HG03457 (cell line): ENCODE measurements at regions not wholly inside any gene's neighbourhood (a gene's known extent, or its start where the extent isn't known, plus 50 kb on each side); places are given as distances from the start of the nearest gene placed in this dataset.
"Not testable (repeated sequence)": the region's sequence is repeated elsewhere in the genome, so short reads cannot be mapped to it uniquely, and the experiment has no call there.

ENCODE experiments used
- ATAC-seq: cut with Tn5 transposase; IDR thresholded peaks from one replicate; pipeline ENCODE4 v1.9.1; 2021; ENCODE audit warnings: moderate number of reproducible peaks; ENCODE audit not compliant: unreplicated experiment

DNA sequence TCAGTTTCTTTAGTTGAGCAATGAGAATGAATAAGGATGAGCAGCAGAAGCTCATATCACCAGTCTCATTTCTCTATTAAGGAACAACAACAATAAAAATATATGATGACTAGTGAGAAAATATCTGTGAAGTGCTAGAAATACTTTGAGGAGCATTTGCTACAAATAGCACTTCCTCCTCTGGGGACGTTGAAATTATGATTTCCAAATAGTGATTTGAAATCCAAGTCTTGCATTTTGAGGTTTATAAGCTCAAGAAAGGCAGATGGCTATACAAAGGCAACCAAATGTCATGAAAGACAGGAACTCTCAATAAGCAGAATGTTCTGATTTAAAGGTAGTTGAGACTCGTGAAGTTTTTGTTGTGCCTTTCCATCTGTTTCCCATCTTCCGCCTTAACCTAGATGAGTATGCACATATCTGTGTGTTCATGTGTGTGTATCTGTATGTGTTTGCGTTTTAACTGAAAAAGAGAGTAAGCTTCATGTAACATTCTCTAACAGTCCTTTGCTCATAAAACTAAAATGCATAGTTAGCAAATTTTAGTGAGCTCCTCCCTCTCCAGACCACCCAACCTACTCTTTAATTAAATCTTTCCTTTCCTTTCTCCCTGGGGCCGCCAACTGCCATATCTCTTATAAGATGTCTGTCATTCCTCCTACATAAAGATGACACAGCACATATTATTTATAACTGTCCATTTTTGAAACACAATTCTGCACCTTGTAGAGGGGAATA lies 222.6 kb upstream of the RASGEF1B start:
- ATAC-seq = no peak

DNA sequence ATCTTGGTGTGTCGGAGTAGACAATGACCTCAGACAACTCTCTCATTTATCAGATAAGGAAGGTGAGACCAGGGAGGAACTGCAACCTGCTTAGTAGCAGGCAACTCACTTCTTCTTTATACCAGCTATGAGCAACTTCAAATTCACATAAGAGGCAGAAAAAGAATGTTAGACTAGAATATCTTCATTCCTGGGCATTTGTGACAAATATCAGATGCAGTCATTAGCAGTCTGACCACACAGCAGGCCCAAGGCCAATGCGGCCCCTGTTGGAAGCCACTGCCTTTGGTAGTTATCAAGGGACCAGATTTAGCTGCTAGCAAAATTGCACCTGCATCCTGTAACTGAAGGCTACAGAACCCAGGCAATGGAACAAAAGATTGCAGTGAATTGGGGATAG lies 219.2 kb upstream of the RASGEF1B start:
- ATAC-seq = no peak

DNA sequence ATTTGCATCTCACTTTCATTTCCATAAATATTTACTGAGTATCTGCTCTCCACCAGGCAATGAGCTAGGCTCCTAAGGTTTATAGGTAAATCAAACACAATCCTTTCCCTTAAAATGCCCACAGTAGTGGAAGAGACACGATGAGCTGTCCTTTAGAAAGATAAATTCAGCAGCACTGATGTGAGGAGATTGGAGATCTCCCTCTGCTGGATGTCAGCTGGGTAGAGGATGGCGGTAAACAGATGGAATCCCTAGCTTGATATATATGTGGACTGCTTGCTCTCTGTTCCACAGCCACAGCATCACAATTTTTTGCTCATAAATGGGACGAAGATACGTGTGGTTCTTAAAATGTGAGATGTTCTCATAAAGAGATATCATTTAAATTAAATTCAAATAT lies 216.4 kb upstream of the RASGEF1B start:
- ATAC-seq = no peak

DNA sequence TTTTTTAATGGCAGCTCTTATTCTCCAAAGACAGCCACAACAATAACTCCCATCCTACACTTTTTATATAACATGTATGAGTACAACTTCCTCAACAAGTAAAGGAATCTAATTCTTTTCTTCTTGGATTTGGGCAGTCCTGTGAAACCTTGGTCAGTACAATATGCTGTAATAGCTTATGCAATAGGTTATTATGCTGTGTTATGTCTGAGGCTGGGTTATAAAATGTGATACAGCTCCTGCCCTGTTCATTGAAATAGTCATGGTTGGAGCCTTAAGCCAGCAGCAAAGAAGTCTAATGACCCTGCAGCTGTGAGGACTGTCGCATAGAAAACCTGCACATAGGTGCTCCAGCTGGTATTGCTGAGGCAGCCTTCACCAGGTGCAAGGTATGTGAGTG lies 215.8 kb upstream of the RASGEF1B start:
- no peak for ATAC-seq

DNA sequence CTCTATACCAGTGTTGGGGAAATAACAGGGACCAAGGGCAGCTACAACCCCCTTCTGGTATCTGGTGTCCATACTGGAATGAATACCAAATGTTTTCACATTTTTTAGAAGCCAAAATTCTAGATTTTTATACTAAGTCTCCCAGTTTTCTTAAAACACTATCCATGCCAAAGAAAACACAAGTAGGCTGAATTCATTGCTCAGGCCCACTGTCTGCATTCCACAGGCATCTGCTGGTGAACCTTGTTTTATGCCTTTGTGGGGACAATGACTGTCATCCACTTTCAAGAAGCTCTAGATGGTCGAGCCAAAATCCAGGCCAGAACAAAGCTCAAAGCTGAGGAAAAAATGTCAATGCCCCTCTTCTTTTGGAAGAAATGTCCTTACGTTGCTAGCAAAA lies 213.4 kb upstream of the RASGEF1B start:
- ATAC-seq = no peak

DNA sequence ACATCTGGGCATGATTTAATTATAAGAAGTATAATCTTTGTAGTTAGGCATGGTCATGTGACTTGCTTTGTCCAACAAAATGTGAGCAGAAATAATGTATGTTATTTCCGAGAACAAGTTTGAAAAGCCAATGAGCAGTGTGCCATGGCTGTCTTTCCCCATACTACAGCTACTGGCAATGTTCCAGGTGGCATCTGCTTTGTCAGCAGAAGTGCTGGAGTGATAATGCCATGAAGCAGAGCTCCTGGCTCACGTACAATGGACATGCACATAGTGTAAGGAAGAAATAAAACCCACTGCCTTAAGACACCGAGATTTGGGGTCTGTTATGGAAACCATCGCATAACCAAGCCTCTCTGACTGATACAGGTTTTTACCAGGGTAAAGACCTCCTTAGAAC lies 212.6 kb upstream of the RASGEF1B start:
- no peak for ATAC-seq

DNA sequence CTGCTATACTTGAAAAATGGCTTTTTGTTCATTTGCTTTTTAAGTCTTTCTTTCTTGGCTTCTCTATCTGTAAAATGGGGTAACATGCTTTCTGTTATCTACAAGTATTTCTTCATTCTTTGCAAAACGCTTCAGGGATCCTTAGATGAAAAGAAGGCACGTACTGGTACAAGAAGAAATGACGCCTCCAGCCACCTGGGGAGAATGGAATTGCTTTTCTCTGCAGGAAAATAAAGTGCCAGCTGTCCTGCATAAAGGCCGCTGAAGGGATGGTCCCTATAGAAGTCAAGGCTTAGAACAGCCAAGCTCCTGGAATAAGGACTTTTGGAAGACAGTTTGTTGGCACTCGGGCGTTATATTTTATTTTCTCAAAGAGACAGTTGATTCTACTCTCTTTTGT lies 210.8 kb upstream of the RASGEF1B start:
- no peak for ATAC-seq

DNA sequence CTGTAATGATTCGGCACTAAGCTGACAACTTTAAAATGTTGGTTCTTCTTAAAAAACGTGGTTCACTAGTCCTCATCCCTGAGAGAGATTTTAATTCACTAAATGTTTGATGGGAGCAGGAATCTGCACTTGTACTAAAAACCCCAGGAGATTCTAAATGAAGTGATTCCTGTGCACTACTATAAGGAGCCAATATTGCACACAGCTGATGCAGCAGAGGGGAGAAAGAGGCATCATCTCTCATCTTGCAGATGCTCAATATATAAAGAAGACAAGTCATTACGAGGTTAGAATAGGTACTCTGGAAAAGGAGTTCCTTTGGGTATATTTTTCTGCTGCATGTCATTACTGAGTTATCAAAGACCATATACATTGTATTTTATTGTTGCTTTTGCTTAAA lies 207.6 kb upstream of the RASGEF1B start:
- no peak for ATAC-seq

DNA sequence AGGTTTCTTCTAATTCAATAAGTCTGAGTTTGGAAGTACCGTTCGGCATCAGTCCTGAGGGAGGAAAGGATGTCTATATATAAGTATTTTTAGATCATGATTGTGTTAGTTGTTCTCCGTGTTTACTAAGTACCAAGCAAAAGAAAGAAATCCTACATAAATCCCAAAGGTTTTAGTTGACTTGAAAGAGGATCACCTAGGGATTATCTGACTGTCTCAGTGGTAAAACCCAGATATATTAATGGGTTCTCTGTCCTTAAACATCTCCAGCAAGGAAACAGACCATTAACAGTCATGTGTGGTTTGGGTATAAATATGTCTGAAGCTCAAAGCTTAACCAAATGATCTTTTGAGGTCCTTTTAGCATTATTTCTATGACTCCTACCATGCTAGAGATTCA lies 207.1 kb upstream of the RASGEF1B start:
- ATAC-seq = no peak

DNA sequence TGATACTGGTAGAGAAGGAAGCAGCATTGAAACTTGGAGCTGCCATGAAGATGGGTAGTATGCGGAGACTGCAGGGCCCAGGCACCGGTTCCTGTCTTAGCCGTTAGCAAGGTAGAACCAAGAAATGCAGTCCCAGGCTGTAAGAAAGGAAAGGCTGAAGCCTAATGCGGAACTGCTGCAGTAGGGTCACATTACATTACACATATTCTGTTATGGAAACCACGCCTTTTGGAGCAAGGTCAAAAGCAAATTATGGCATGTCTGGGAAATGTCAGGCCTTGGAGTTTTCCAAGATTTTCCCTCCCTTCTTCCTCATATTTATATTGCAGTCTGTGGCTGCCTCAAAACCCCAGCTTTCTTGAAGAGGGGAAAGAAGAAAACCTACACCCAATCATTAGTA lies 204.8 kb upstream of the RASGEF1B start:
- ATAC-seq = no peak

DNA sequence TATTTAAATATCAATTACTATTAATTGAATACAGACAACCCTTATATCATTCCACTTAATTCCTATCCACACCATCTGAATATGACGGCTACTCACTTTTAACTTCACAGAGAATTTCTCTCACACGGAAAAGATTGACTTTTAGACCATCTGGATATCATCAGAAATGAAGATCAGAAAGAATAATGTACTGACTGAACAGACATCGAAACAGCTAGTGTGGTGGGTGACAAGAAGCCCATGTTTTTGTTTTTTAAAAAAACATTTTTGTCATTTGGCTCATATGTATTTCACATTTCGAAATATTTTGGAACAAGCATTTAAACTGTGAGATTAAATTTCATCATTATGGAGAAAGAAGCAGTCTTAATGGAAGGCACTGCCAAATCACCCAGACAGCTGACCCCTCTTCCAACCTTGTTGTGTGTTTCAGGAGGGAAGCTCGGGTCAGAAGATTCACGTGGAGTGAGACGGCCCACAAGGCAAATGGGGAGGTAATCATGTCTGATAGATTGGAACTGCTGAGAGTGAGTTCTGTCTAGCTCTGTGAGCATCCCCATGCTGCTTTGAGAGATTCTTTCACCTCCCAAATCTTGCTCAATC lies 204.2 kb upstream of the RASGEF1B start:
- ATAC-seq = no peak

DNA sequence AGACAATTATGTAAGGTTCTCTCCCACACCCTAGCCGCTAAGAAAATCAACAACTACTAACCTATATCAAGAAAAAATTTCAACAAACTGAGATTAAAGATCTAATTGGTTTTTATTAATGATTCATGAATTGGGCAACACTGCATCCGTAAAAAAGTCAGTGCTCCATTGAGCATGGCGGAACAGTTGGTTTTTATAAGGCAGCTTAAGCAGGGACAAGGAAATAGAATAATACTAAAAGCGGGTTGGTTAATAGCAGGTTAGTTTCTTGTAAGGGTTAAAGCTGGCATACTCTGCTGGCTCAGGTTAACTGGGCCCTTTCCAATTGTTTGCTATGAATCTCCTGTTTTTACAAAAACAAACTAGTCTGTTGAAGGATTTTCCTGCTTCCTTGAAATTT lies 202.3 kb upstream of the RASGEF1B start:
- no peak for ATAC-seq

DNA sequence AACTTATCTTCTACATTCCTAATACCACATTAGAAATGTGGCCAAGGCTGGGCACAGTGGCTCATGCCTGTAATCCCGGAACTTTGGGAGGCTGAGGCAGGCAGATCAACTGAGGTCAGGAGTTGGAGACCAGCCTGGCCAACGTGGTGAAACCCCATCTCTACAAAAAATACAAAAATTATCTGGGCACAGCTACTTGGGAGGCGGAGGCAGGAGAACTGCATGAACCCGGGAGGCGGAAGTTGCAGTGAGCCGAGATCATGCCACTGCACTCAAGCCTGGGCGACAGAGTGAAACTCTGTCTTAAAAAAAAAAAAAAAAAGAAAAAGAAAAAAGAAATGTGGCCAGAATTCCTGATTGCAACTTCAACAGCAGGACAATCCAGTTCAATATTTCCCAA lies 196.6 kb upstream of the RASGEF1B start:
- not testable (repeated sequence) for ATAC-seq

DNA sequence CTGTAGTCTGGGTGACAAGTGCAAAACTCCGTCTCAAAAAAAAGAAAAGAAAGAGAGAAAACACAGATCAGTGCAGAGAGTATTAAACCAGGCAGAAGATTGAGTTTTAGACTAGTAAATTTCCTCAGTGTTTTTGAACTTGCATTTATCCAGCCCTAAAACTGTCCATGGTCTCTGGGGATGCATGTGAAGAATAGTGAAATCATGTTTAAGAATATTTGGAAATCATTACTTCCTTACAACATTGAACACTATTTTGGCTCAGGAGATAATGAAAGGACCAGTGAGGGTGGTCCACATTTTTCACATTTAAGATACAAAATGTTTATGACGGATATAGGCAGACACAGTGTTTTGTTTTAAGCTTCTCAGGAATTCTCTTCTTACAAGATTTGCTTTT lies 195.8 kb upstream of the RASGEF1B start:
- ATAC-seq = no peak

DNA sequence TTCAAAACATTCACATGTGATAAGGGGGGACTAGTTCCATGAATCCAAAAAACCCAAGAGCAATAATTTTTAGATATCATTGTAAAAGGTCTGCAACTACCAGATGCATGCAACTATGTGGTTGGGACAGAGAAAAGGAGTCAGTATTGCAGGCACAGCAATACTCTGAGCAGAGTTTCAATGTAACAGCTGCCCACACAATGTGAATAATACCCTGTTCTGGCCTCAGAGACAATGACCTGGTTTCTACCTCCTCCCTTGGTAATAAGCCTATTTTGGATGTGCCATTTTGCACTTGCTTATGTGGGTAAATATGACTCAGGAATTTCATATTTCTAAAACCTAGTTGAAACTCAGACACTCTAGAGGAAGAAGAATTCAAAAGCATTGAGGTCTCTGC lies 194.8 kb upstream of the RASGEF1B start:
- no peak for ATAC-seq

DNA sequence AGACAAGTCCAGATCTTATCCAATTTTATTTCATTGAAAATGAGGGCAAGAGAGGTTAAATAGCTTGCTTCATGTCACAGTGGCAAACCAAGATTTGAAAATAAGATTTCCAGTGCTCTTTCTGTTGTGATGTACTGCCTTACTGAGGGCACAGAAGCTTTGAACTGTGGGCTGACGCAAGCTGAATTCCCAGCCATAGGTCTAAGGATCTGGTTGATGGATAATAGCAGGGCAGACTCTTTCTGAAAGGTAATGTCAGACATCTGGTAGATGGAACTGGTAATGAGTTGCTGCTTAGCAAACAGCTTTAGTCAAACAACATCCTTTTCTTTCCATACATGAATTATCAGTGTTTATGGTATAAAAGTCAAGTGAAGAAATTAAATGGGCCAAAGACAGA lies 193.9 kb upstream of the RASGEF1B start:
- ATAC-seq = no peak

DNA sequence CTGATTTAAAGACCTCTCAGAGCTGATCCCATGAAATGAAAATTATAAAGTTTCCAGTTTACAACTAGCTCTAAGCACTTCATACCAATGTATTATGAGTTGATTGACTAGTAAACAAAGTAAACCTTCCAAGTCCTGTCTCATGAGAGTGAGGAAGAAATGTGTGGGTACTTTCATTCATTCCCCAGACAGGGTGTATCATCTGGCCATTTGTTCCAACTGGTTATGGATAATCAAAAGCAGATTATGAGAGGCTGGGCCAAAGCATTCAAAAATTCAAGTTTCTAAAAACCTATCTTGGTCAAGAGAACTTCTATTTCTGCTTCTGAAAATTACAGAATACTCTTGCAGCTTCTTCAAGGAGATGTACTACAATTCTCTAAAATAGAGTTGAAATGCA lies 193.3 kb upstream of the RASGEF1B start:
- ATAC-seq = no peak

DNA sequence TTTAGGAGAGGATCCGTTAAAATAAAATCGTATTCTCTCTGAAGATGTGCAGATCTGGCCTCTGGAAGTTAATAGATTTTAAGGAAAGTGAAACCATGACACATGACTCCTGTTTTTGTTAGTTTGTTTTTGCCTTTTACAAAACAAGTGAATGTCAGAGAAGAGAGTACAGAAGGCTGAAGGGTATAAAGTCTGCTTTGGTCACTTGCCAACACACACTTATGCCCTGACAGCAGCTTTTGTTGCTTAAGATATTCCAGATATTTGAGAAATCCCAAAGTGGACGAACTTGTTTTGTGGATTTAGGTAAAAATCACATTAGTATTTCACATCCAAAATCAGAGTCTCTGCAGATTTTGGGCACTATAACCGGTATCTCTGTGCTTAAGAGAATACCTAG lies 192.4 kb upstream of the RASGEF1B start:
- no peak for ATAC-seq

DNA sequence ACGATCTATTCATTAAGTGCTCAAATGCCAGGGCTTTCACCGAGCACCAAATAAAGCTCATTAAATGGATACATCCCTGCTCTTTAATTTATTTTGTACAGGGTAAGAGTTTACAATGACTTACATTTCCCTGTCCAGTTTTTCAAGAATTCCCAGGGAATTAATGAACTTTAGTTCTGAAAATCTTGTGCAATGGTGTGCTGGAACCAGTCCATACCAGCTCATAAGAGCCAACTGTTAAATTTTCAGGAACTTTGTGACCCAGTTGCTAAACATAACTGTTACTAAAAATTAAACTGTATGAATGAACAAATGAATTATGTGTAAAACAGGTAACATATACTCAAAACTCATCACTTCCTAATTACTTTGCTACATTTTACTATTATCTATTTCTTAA lies 191.7 kb upstream of the RASGEF1B start:
- no peak for ATAC-seq

DNA sequence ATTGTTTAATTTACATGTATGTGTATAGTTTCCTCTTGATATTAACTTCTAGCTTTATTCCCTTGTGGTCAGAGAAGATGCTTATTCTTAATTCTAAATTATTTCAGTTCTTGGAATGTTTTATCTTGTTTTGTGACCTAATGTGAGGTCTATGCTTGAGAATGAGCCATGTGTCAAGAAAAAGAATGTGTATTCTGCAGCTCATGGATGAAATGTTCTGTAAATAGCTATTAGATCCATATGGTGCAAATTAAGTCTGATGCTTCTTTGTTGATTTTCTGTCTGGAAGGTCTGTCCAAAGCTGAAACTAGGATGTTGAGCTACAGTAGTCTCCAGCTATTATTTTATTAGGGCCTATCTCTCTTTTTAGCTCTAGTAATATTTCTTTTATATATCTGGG lies 187.3 kb upstream of the RASGEF1B start:
- no peak for ATAC-seq

DNA sequence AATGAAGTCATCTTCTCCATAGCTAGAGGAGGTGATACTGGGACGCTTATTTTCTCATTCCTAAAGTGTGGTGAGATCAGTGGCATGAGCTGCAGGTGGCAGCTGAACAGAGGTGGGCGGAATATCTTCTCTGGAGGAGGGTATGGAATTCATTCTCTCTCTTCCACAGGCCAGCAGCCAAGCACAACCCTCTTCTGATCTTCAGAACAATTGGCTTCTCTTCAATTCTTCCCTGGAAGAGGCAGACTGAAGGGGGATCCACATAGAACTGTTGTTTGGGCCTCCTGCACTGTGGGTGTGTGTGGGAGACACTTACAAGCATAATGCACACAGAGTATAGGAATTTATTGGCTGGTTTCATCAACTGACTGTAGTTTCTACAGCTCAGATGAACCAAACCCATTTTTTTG lies 180.4 kb upstream of the RASGEF1B start:
- ATAC-seq = no peak

DNA sequence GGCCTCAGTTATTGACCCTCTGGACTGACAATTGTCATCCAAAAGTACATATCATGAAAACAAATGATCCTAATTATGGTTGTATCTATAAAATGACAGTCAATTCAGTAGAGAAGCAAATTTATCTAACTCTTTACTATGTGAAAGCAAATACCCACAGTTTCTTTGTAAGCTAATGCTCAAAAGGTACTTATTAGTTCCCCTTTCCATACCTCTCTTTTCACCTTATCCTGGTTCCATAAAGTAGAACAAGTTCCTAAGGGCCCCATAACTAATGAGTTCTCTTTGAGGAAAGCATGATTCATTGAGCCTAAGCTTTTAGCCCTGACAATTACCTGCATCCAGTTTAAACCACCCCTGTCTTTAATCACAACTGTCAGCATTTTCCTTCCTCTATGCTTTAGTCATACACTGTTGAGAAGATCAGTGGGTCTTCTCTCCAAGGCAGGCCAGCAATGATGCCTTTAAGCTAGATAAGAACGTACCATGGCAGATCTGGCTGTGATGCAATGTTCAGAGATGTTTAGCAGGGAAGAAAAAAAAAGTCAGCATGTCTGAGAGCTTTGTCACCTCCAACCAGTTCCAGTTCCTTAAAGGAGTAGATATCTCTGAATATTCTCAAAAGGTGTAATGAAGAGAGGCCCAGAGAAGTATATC lies 179.7 kb upstream of the RASGEF1B start:
- ATAC-seq = no peak
